DND-41 (cell line): ENCODE measurements at regions not wholly inside any gene's neighbourhood (a gene's known extent, or its start where the extent isn't known, plus 50 kb on each side); places are given as distances from the start of the nearest gene placed in this dataset.

Experiments
- EZH2 ChIP-seq: IDR thresholded peaks from 3 replicates; pipeline ENCODE4 v1.6.1; 2012; ENCODE audit warnings: borderline replicate concordance, low read depth, mild to moderate bottlenecking, moderate library complexity, low read length, inconsistent platforms; ENCODE audit not compliant: severe bottlenecking
- TF ChIP-seq, protein P1 (sequence below): IDR thresholded peaks from 2 replicates; pipeline ENCODE4 v1.5.1; 2012; ENCODE audit warnings: borderline replicate concordance, low read length, moderate library complexity, mild to moderate bottlenecking; ENCODE audit not compliant: poor library complexity, severe bottlenecking; ENCODE audit errors: extremely low read depth

DNA sequence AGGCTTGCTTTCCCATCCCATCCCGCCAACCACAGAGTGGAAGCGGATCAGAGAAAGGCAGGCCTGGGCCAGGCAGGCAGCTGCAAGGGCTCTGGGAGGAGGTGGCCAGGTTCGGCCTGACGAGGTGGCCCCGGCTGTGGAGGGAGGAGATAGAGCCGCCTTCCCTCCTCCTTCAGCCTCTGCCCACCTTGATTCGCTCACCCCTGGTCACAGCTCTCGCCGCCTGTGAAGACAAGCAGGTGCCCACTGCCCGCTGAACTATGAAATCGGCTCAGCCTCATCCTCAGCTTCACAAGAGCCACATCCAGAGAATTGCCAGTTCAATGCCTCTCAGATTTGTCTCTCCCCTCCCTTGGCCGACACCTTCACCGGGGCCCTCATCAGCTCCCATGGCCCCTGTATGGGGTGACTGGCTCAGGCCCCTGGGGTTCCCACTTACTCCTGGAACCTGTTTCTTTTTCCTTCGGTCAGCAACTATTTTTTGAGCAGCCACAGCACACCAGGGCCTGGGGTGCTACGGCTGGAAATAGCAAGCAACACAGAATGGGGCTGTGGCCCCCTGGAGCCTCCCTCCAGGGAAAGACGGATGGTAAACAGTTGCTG, 80.0 kb upstream of the CHST15 start:
- TF ChIP-seq, protein P1, sequence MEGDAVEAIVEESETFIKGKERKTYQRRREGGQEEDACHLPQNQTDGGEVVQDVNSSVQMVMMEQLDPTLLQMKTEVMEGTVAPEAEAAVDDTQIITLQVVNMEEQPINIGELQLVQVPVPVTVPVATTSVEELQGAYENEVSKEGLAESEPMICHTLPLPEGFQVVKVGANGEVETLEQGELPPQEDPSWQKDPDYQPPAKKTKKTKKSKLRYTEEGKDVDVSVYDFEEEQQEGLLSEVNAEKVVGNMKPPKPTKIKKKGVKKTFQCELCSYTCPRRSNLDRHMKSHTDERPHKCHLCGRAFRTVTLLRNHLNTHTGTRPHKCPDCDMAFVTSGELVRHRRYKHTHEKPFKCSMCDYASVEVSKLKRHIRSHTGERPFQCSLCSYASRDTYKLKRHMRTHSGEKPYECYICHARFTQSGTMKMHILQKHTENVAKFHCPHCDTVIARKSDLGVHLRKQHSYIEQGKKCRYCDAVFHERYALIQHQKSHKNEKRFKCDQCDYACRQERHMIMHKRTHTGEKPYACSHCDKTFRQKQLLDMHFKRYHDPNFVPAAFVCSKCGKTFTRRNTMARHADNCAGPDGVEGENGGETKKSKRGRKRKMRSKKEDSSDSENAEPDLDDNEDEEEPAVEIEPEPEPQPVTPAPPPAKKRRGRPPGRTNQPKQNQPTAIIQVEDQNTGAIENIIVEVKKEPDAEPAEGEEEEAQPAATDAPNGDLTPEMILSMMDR: no peak
- no peak for TF ChIP-seq EZH2
